Ovary (tissue), 7 donors: ENCODE measurements at regions not wholly inside any gene's neighbourhood (a gene's known extent, or its start where the extent isn't known, plus 50 kb on each side); places are given as distances from the start of the nearest gene placed in this dataset.

Source experiments
- DNase-seq, 5 donors: peaks; one replicate each; pipeline ENCODE4 v3.0.0-alpha.2; 2019 to 2020
- H3K27ac ChIP-seq, 2 donors: fragments of 200-600 bp; one replicate each; pipeline versions ENCODE4 v1.5.1 to v1.8.0; 2019 to 2022
- H3K27me3 ChIP-seq: fragments of 200-600 bp; one replicate; pipeline ENCODE4 v1.8.0; 2022
- H3K36me3 ChIP-seq: fragments of 200-600 bp; sonication (generic); one replicate; pipeline ENCODE4 v1.5.1; 2019
- H3K4me1 ChIP-seq: one replicate; pipeline ENCODE4 v1.8.1; 2013; ENCODE audit warnings: mild to moderate bottlenecking, moderate library complexity; ENCODE audit not compliant: insufficient read depth
- H3K4me3 ChIP-seq: fragments of 200-600 bp; sonication (generic); one replicate; pipeline ENCODE4 v1.5.1; 2017
- H3K9me3 ChIP-seq, 2 donors: fragments of 200-600 bp in 1 of 2; sonication (generic) in 1 of 2; one replicate each; pipeline versions ENCODE4 v1.5.1 to v1.8.1; 2013 to 2019; ENCODE audit warnings: mild to moderate bottlenecking in 1 of 2, moderate library complexity in 1 of 2
- EP300 ChIP-seq: sonication (generic); formaldehyde crosslinking; IDR thresholded peaks from one replicate; pipeline ENCODE4 v1.6.1; 2017; ENCODE audit warnings: antibody characterized with exemption
- POLR2A ChIP-seq: fragments of 450-650 bp; IDR thresholded peaks from one replicate; pipeline ENCODE4 v1.6.1; 2017; ENCODE audit warnings: antibody characterized with exemption, mild to moderate bottlenecking, moderate library complexity
- WGBS, 3 donors: extraction: QIAGEN DNeasy Blood & Tissue Kit in 1 of 3; methylation state at CpG; one replicate each; pipeline versions ENCODE4 v1.1.5 to v1.1.7; 2013 to 2017; 5-methylcytosine and 5-hydroxymethylcytosine counted together
- intact Hi-C, 4 donors: fragments of 100-400 bp; cut with DNase I; formaldehyde crosslinking; loops; one replicate each; pipeline versions ENCODE4 v1.11.0 to v1.15.1; 2022 to 2023
- TF ChIP-seq, protein P1 (sequence below), 3 donors: fragments of 450-650 bp in 2 of 3; fragments of 200-600 bp in 1 of 3; IDR thresholded peaks; one replicate each; pipeline versions ENCODE4 v1.5.1 to v1.8.0; 2016 to 2022; ENCODE audit warnings: antibody characterized with exemption in 3 of 3, mild to moderate bottlenecking in 1 of 3
- donor health status: DM: no; HTN: no; CAD: no; lungs with moderate emphysema.
- donor health status: DM: no; HTN: no; CAD: no.
- donor health status: Bipolar disorder and iron deficiency.
- donor health status: DM: no; HTN: no; CAD: no.
- donor health status: DM: yes; HTN: yes; CAD: no.

DNA sequence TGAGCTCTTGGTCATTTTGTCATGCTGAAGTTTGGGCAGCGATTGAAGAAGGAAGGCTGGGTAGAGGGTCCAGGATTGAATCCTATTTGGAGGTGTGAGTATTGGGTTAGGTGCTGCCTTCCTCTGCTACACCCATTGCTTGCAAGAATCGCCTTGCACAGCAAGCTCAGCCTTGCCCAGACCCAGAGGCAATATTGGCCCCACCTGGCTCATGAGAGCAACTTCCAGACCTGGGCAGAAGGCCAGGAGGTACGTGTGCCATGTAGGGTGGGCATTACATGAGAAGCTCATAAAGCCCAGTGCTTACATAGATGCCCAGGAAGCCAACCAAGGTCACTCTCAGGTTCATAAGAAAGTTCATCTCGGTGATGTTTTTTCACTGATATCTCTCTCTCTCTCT lies 718.0 kb downstream of the EFNB2 start:
- TF ChIP-seq, protein P1, sequence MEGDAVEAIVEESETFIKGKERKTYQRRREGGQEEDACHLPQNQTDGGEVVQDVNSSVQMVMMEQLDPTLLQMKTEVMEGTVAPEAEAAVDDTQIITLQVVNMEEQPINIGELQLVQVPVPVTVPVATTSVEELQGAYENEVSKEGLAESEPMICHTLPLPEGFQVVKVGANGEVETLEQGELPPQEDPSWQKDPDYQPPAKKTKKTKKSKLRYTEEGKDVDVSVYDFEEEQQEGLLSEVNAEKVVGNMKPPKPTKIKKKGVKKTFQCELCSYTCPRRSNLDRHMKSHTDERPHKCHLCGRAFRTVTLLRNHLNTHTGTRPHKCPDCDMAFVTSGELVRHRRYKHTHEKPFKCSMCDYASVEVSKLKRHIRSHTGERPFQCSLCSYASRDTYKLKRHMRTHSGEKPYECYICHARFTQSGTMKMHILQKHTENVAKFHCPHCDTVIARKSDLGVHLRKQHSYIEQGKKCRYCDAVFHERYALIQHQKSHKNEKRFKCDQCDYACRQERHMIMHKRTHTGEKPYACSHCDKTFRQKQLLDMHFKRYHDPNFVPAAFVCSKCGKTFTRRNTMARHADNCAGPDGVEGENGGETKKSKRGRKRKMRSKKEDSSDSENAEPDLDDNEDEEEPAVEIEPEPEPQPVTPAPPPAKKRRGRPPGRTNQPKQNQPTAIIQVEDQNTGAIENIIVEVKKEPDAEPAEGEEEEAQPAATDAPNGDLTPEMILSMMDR (IDR thresholded peaks at IDR 0.05): no peak
- no peak for TF ChIP-seq POLR2A
- no peak for TF ChIP-seq EP300
- Histone ChIP-seq H3K27me3 (no peaks in the 10 kb centered on the region), H3K4me1 (no peaks in the 10 kb centered on the region), H3K36me3 (no peaks in the 10 kb centered on the region), H3K9me3 (no peaks in the 10 kb centered on the region), H3K27ac (no peak overlapping the region), H3K4me3 (no peak overlapping the region)
- 77 to 84% (median 80%) methylated on average over 4 of the region's 4 CpGs for WGBS, 3 donors
- DNase-seq: no peak
- intact Hi-C loops: no loop called here

DNA sequence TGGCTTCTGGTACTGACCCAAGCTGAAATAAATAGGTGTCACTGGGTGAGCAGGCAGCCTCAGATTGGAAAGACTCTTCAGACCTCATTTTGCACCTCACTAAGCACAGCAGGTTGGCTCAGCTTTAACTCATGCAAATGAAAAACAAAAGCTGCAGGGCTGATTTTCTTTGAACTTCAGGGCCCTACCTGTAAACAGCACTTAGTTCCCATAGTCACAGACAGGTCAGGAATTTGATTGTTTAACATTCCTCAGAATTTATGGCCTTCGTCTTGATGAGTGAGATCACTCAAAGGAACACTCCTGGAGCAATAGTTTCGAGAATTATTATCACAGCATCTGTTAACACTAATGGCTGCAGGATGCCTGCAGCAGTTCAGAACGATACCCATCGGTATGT lies 718.5 kb downstream of the EFNB2 start:
- Histone ChIP-seq H3K27me3 (no peaks in the 10 kb centered on the region), H3K4me1 (no peaks in the 10 kb centered on the region), H3K4me3 (no peak overlapping the region), H3K36me3 (no peaks in the 10 kb centered on the region), H3K9me3 (no peaks in the 10 kb centered on the region), H3K27ac (no peak overlapping the region)
- DNase-seq: no peak
- 76 to 88% (median 77%) methylated on average over 4 of the region's 4 CpGs for WGBS, 3 donors
- TF ChIP-seq, protein P1 (IDR thresholded peaks at IDR 0.05): no peak
- TF ChIP-seq POLR2A: no peak
- TF ChIP-seq EP300: no peak
- intact Hi-C loops: no loop called here

DNA sequence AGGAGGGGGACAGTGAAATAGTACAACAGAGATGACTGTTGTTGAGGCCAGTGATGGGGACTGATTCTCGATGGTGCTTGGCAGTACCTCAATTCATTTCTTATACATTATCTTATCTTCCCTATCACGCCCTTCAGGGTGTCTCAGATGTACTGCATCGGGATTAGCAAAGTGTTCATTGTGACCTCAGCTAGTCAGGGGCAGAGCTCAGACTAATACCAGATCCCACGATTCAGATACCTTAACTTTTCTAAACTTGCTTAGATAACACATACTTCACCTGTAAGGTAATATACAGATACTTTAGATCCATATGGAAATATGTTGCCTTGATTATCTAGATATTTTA lies 720.6 kb downstream of the EFNB2 start:
- H3K27me3 ChIP-seq: no peaks in the 10 kb centered on the region
- 40 to 67% (median 48%) methylated on average over 4 of the region's 4 CpGs for WGBS, 3 donors
- H3K4me3 ChIP-seq: no peak overlapping the region
- no peaks in the 10 kb centered on the region for H3K9me3 ChIP-seq
- DNase-seq: no peak
- TF ChIP-seq POLR2A: no peak
- TF ChIP-seq, protein P1 (IDR thresholded peaks at IDR 0.05): no peak
- no peak for TF ChIP-seq EP300
- no peaks in the 10 kb centered on the region for H3K4me1 ChIP-seq
- no peak overlapping the region for H3K27ac ChIP-seq
- intact Hi-C loops: no loop called here
- H3K36me3 ChIP-seq: no peaks in the 10 kb centered on the region

DNA sequence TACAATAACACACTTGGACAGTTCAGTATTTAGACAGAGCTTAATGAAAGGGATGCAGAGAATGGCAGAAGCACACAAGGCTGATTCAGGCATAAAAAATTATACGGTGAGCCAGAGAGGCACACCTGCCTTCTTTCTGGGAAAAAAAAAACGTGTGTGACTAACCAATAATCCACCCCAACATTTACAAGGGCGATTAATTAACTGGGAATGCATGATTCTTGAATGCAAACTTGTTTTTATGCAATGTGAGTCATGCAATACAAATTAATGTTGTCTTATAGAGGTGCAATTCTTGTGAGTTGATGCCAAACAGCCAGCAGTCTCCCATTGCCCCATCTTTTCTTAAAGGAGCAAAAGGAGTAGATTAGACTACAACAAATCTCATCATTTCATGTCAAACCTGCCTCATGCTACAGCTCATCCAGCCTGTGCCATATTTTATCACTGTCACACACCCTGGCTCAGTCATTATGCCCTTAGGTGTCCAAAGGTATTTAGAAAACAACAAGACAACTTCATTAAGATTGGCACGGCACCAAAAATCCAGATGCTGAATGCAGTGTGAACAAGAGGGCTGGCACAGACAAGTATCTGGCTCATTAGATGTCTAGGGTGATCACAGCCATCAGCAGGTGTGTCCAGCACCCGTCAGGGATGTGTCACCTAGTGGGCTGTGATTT lies 721.1 kb downstream of the EFNB2 start:
- DNase-seq: no peak
- Histone ChIP-seq H3K4me3 (no peak overlapping the region), H3K36me3 (no peaks in the 10 kb centered on the region), H3K27ac (no peak overlapping the region), H3K4me1 (no peaks in the 10 kb centered on the region), H3K27me3 (no peaks in the 10 kb centered on the region), H3K9me3 (no peaks in the 10 kb centered on the region)
- no peak for TF ChIP-seq POLR2A
- TF ChIP-seq EP300: no peak
- TF ChIP-seq, protein P1 (IDR thresholded peaks at IDR 0.05): no peak
- WGBS, 3 donors: 68 to 80% (median 70%) methylated on average over 5 of the region's 5 CpGs
- intact Hi-C loops: no loop called here
